Aorta (tissue), 5 donors: ENCODE measurements at regions not wholly inside any gene's neighbourhood (a gene's known extent, or its start where the extent isn't known, plus 50 kb on each side); places are given as distances from the start of the nearest gene placed in this dataset.

Experiments used
- ATAC-seq: fragments of 200-7000 bp; cut with Tn5 transposase; one replicate; pipeline ENCODE4 v1.9.1; 2022; ENCODE audit warnings: moderate library complexity; ENCODE audit not compliant: low FRiP score
- DNase-seq, 2 donors: peaks; one replicate each; pipeline ENCODE4 v3.0.0-alpha.2; 2020
- H3K27ac ChIP-seq, 2 donors: one replicate each; pipeline ENCODE4 v1.5.1; 2013; ENCODE audit warnings: low read length in 2 of 2, mild to moderate bottlenecking in 2 of 2, moderate library complexity in 2 of 2, control low read depth in 1 of 2, inconsistent platforms in 1 of 2, low read depth in 1 of 2
- H3K27me3 ChIP-seq, 2 donors: one replicate each; pipeline ENCODE4 v1.6.1; 2013; ENCODE audit warnings: control low read depth in 1 of 2, low read length in 1 of 2, mild to moderate bottlenecking in 1 of 2, moderate library complexity in 1 of 2; ENCODE audit not compliant: insufficient read depth in 2 of 2, control insufficient read depth in 1 of 2
- H3K36me3 ChIP-seq, 2 donors: one replicate each; pipeline ENCODE4 v1.6.1; 2013; ENCODE audit warnings: control low read depth in 1 of 2, low read length in 1 of 2, mild to moderate bottlenecking in 1 of 2; ENCODE audit not compliant: insufficient read depth in 2 of 2, control insufficient read depth in 1 of 2
- H3K4me1 ChIP-seq, 2 donors: one replicate each; pipeline ENCODE4 v1.6.1; 2013; ENCODE audit warnings: low read length in 2 of 2, control low read depth in 1 of 2, mild to moderate bottlenecking in 1 of 2, moderate library complexity in 1 of 2; ENCODE audit not compliant: insufficient read depth in 2 of 2, control insufficient read depth in 1 of 2
- H3K4me3 ChIP-seq, 2 donors: one replicate each; pipeline ENCODE4 v1.5.1; 2013; ENCODE audit warnings: low read length in 2 of 2, control low read depth in 1 of 2, mild to moderate bottlenecking in 1 of 2
- H3K9me3 ChIP-seq: one replicate; pipeline ENCODE4 v1.6.1; 2013; ENCODE audit warnings: mild to moderate bottlenecking, low read length; ENCODE audit not compliant: control insufficient read depth
- WGBS, 2 donors: extraction: QIAGEN DNeasy Blood & Tissue Kit; methylation state at CpG; one replicate each; pipeline ENCODE4 v1.1.7; 2013; 5-methylcytosine and 5-hydroxymethylcytosine counted together
- intact Hi-C, 2 donors: fragments of 100-400 bp; cut with DNase I; formaldehyde crosslinking; loops; one replicate each; pipeline versions ENCODE4 v1.14.2 to v1.15.0; 2022
- donor health status: healthy with polysubstance abuse.
- donor health status: Bipolar disorder and iron deficiency.
- donor health status: DM: no; HTN: no; CAD: no.
- donor health status: DM: no; HTN: no; CAD: no.
- donor health status: DM: yes; HTN: yes; CAD: no.

DNA sequence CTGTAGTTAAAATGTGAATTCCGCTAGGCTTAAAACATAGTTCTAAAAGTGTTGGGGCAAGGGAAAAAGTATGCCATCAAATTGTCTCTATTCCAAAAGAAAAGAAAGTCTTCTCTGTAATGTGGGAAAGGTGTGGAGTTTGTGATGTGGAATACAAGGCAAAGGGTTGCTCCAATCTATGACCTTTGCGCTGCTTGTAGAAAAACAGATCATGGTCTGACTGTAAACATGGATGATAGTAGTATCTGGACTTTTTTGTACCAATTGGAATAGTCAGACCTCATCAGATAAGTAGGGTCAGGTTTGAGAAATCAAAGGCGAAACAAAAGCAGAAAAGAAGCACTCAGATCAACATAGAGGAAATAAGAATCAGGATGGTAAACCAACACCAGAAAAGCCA lies 372.3 kb downstream of the TFEC start:
- Histone ChIP-seq H3K27ac (no peak overlapping the region), H3K36me3 (no peaks in the 10 kb centered on the region), H3K27me3 (no peaks in the 10 kb centered on the region), H3K4me3 (no peak overlapping the region), H3K9me3 (no peaks in the 10 kb centered on the region), H3K4me1 (no peaks in the 10 kb centered on the region)
- DNase-seq, result no peak
- no peak for ATAC-seq
- WGBS, 2 donors, result 60 to 63% methylated on average over 3 of the region's 3 CpGs
- intact Hi-C loops, result no loop called here

- H3K27ac ChIP-seq, result no peak overlapping the region
- intact Hi-C loops, result no loop called here
- no peak for ATAC-seq
Measured at GRCh38 chr7:115654384-115655214, 376.0 kb downstream of the TFEC start.

DNA sequence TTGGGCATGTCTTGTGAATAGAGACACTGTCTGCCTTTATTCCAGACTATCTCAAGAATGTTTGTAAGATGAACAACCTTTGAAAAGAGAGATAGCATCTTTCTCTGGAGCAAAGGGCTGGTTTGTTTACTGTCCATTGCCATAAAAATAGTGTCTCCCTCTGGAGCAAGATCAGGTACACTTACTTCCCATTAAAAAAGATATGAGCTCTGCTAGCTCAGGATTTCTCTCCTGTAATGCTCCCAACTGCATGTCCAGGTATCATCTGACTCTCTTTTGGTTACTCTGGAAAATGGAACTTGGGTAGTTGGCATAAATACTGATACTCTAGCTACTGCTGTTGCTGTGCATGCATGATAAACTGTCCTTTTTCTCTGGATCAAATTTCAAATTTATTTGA lies 381.1 kb downstream of the TFEC start:
- no peaks in the 10 kb centered on the region for H3K36me3 ChIP-seq
- H3K4me1 ChIP-seq, result no peaks in the 10 kb centered on the region
- no peaks in the 10 kb centered on the region for H3K9me3 ChIP-seq
- no peak overlapping the region for H3K27ac ChIP-seq
- intact Hi-C loops, result no loop called here
- no peaks in the 10 kb centered on the region for H3K27me3 ChIP-seq
- DNase-seq (no peak), ATAC-seq (no peak)
- H3K4me3 ChIP-seq, result no peak overlapping the region

More at GRCh38 chr7:115654384-115655214, 376.0 kb downstream of the TFEC start:
- no peaks in the 10 kb centered on the region for H3K4me1 ChIP-seq
- WGBS, 2 donors, result 90 to 95% methylated on average over 2 of the region's 2 CpGs
- H3K36me3 ChIP-seq, result no peaks in the 10 kb centered on the region
- no peaks in the 10 kb centered on the region for H3K9me3 ChIP-seq
- no peak for DNase-seq
- no peak overlapping the region for H3K4me3 ChIP-seq
- no peaks in the 10 kb centered on the region for H3K27me3 ChIP-seq

GRCh38 chr7:115647712-115648111 lies 382.9 kb downstream of the TFEC start:
- ATAC-seq (no peak), DNase-seq (no peak)
- Histone ChIP-seq H3K4me1 (no peaks in the 10 kb centered on the region), H3K9me3 (no peaks in the 10 kb centered on the region), H3K36me3 (no peaks in the 10 kb centered on the region), H3K27ac (no peak overlapping the region), H3K4me3 (no peak overlapping the region), H3K27me3 (no peaks in the 10 kb centered on the region)
- intact Hi-C loops, result no loop called here
- WGBS, 2 donors, result 68 to 77% methylated on average over 3 of the region's 3 CpGs

GRCh38 chr7:115642194-115642593 lies 388.4 kb downstream of the TFEC start:
- intact Hi-C loops, result no loop called here
- DNase-seq (no peak), ATAC-seq (no peak)
- no peaks in the 10 kb centered on the region for H3K4me1 ChIP-seq
- H3K27ac ChIP-seq, result no peak overlapping the region
- H3K36me3 ChIP-seq, result no peaks in the 10 kb centered on the region
- no peak overlapping the region for H3K4me3 ChIP-seq
- no peaks in the 10 kb centered on the region for H3K9me3 ChIP-seq
- H3K27me3 ChIP-seq, result no peaks in the 10 kb centered on the region

GRCh38 chr7:115638853-115639252 lies 391.7 kb downstream of the TFEC start:
- 70% methylated on average over 4 of the region's 4 CpGs for WGBS, 2 donors
- H3K27me3 ChIP-seq, result no peaks in the 10 kb centered on the region
- H3K36me3 ChIP-seq, result no peaks in the 10 kb centered on the region
- H3K27ac ChIP-seq, result no peak overlapping the region
- H3K4me1 ChIP-seq, result peaks cover 0 to 1% of the 10 kb centered on the region in 2 donors
- ATAC-seq (no peak), DNase-seq (no peak)
- intact Hi-C loops, result no loop called here
- no peak overlapping the region for H3K4me3 ChIP-seq
- H3K9me3 ChIP-seq, result no peaks in the 10 kb centered on the region

GRCh38 chr7:115637128-115637527 lies 393.4 kb downstream of the TFEC start:
- Histone ChIP-seq H3K4me3 (no peak overlapping the region), H3K27me3 (no peaks in the 10 kb centered on the region), H3K36me3 (no peaks in the 10 kb centered on the region), H3K4me1 (peaks cover 0 to 1% of the 10 kb centered on the region in 2 donors), H3K9me3 (no peaks in the 10 kb centered on the region), H3K27ac (no peak overlapping the region)
- intact Hi-C loops, result no loop called here
- DNase-seq (no peak), ATAC-seq (no peak)
- WGBS, 2 donors, result 53 to 58% methylated on average over 2 of the region's 2 CpGs

GRCh38 chr7:115635876-115636275 lies 394.7 kb downstream of the TFEC start:
- no peak overlapping the region for H3K27ac ChIP-seq
- WGBS, 2 donors, result 15% methylated on average over 6 of the region's 6 CpGs
- no peak for DNase-seq
- intact Hi-C loops, result no loop called here
- H3K27me3 ChIP-seq, result no peaks in the 10 kb centered on the region
- no peak for ATAC-seq
- no peaks in the 10 kb centered on the region for H3K9me3 ChIP-seq
- no peak overlapping the region for H3K4me3 ChIP-seq
- H3K36me3 ChIP-seq, result no peaks in the 10 kb centered on the region
- H3K4me1 ChIP-seq, result peaks cover 0 to 1% of the 10 kb centered on the region in 2 donors

DNA sequence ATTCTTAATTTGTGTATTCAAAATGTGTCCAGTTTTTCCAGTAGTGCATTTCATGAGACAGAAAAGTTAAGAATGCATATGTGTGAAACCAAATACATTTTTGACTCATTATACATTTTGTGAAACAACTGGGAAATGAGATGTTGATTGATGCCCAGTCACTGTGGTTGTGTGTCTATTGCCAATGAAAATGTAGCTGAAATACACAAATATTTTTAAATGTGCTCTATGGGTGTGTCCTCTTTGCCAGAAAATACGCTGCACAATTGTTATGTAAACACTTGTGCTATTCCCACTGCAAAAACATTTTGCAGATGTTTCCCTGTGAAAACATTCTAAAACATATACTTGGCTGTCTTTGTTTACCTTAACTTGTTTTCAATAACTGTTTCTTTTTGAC lies 395.2 kb downstream of the TFEC start:
- ATAC-seq, result no peak
- Histone ChIP-seq H3K4me1 (peaks cover 0 to 1% of the 10 kb centered on the region in 2 donors), H3K27me3 (no peaks in the 10 kb centered on the region), H3K36me3 (no peaks in the 10 kb centered on the region), H3K4me3 (no peak overlapping the region), H3K27ac (no peak overlapping the region), H3K9me3 (no peaks in the 10 kb centered on the region)
- DNase-seq, result no peak
- 3 to 6% methylated on average over 1 of the region's 1 CpG for WGBS, 2 donors
- intact Hi-C loops, result no loop called here
